Endothelial cell of umbilical vein (primary cell): ENCODE measurements at regions not wholly inside any gene's neighbourhood (a gene's known extent, or its start where the extent isn't known, plus 50 kb on each side); places are given as distances from the start of the nearest gene placed in this dataset.

ENCODE experiments used
- EZH2 ChIP-seq: IDR thresholded peaks from 2 replicates; pipeline ENCODE4 v1.6.1; 2012; ENCODE audit warnings: borderline replicate concordance, low read depth, mild to moderate bottlenecking, moderate library complexity, low read length, inconsistent platforms; ENCODE audit not compliant: severe bottlenecking
- GATA2 ChIP-seq: IDR thresholded peaks from 2 replicates; pipeline ENCODE4 v1.7.0; 2011; ENCODE audit warnings: low read depth, mild to moderate bottlenecking, moderate library complexity, mixed read lengths, low read length; ENCODE audit not compliant: insufficient read length, insufficient read depth
- JUN ChIP-seq: IDR thresholded peaks from 2 replicates; pipeline ENCODE4 v1.6.1; 2011; ENCODE audit warnings: borderline replicate concordance, low read depth; ENCODE audit not compliant: insufficient read length, insufficient read depth
- POLR2A ChIP-seq: IDR thresholded peaks from 2 replicates; pipeline ENCODE4 v1.6.1; 2012; ENCODE audit warnings: low read depth, mild to moderate bottlenecking, control low read depth, low read length
- POLR2AphosphoS5 ChIP-seq: IDR thresholded peaks from 2 replicates; pipeline ENCODE4 v1.6.1; 2012; ENCODE audit warnings: low read depth, mild to moderate bottlenecking, control low read depth, low read length, moderate library complexity; ENCODE audit not compliant: insufficient read depth
- TF ChIP-seq, protein P1 (sequence below), 2 donors: IDR thresholded peaks; 1 replicate in 1 of 2; 2 replicates in 1 of 2; pipeline ENCODE4 v1.5.1; 2011; ENCODE audit warnings: low read length in 2 of 2, mild to moderate bottlenecking in 2 of 2, moderate library complexity in 2 of 2, control low read depth in 1 of 2, inconsistent platforms in 1 of 2, low read depth in 1 of 2; ENCODE audit not compliant: insufficient read depth in 1 of 2; ENCODE audit errors: extremely low read depth in 1 of 2
- TF ChIP-seq, protein P2 (sequence below): IDR thresholded peaks from 2 replicates; pipeline ENCODE4 v1.6.1; 2011; ENCODE audit not compliant: insufficient read depth, insufficient read length

GRCh38 chr5:88377240-88377639 lies 108.6 kb upstream of the TMEM161B start:
- TF ChIP-seq, protein P1, sequence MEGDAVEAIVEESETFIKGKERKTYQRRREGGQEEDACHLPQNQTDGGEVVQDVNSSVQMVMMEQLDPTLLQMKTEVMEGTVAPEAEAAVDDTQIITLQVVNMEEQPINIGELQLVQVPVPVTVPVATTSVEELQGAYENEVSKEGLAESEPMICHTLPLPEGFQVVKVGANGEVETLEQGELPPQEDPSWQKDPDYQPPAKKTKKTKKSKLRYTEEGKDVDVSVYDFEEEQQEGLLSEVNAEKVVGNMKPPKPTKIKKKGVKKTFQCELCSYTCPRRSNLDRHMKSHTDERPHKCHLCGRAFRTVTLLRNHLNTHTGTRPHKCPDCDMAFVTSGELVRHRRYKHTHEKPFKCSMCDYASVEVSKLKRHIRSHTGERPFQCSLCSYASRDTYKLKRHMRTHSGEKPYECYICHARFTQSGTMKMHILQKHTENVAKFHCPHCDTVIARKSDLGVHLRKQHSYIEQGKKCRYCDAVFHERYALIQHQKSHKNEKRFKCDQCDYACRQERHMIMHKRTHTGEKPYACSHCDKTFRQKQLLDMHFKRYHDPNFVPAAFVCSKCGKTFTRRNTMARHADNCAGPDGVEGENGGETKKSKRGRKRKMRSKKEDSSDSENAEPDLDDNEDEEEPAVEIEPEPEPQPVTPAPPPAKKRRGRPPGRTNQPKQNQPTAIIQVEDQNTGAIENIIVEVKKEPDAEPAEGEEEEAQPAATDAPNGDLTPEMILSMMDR (IDR thresholded peaks at IDR 0.05; ENCODE audit: extremely low read depth in 1 of 2, insufficient read depth in 1 of 2, low read depth in 1 of 2, low read length in 2 of 2), result no peak
- TF ChIP-seq EZH2 (no peak), JUN (no peak), POLR2AphosphoS5 (no peak), POLR2A (no peak), GATA2 (no peak)
- TF ChIP-seq, protein P2, sequence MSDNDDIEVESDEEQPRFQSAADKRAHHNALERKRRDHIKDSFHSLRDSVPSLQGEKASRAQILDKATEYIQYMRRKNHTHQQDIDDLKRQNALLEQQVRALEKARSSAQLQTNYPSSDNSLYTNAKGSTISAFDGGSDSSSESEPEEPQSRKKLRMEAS, result no peak
